MM.1S (cell line): ENCODE measurements at regions not wholly inside any gene's neighbourhood (a gene's known extent, or its start where the extent isn't known, plus 50 kb on each side); places are given as distances from the start of the nearest gene placed in this dataset.
"Not testable (repeated sequence)": the region's sequence is repeated elsewhere in the genome, so short reads cannot be mapped to it uniquely, and the experiment has no call there.

Source experiments
- DNase-seq: peaks from one replicate; pipeline ENCODE4 v3.0.0-alpha.2; 2015
- H2AFZ ChIP-seq: fragments of 300-600 bp; sonication (generic); 2 replicates; pipeline ENCODE4 v1.6.0; 2016; ENCODE audit warnings: antibody characterized with exemption, low read length
- H3F3A ChIP-seq: fragments of 300-600 bp; sonication (generic); 2 replicates; pipeline ENCODE4 v1.6.1; 2016; ENCODE audit warnings: mild to moderate bottlenecking, antibody characterized with exemption, low read length, moderate library complexity, mixed read lengths; ENCODE audit not compliant: insufficient read depth
- H3K27ac ChIP-seq: fragments of 300-600 bp; sonication (generic); 2 replicates; pipeline ENCODE4 v1.5.1; 2016; ENCODE audit warnings: mild to moderate bottlenecking, low read length
- H3K27me3 ChIP-seq: fragments of 300-600 bp; sonication (generic); replicated peaks from 2 replicates; pipeline ENCODE4 v1.6.0; 2016; ENCODE audit warnings: low read length; ENCODE audit not compliant: insufficient read depth
- H3K36me3 ChIP-seq: fragments of 300-600 bp; sonication (generic); replicated peaks from 2 replicates; pipeline ENCODE4 v1.6.1; 2016; ENCODE audit warnings: mild to moderate bottlenecking, low read length, mixed read lengths; ENCODE audit not compliant: insufficient read depth
- H3K4me1 ChIP-seq: fragments of 300-600 bp; sonication (generic); 2 replicates; pipeline ENCODE4 v1.6.1; 2016; ENCODE audit warnings: low read length, mixed read lengths
- H3K4me2 ChIP-seq: fragments of 300-600 bp; sonication (generic); 2 replicates; pipeline ENCODE4 v1.6.0; 2016; ENCODE audit warnings: low read depth, low read length
- H3K4me3 ChIP-seq: fragments of 300-600 bp; sonication (generic); 2 replicates; pipeline ENCODE4 v1.5.1; 2016; ENCODE audit warnings: low read length, mixed read lengths
- H3K79me2 ChIP-seq: fragments of 300-600 bp; sonication (generic); 2 replicates; pipeline ENCODE4 v1.6.1; 2016; ENCODE audit warnings: mixed run types, low read length, mixed read lengths
- H3K9ac ChIP-seq: fragments of 300-600 bp; sonication (generic); 2 replicates; pipeline ENCODE4 v1.6.1; 2016; ENCODE audit warnings: low read length, mixed read lengths
- H3K9me2 ChIP-seq: fragments of 300-600 bp; sonication (generic); replicated peaks from 2 replicates; pipeline ENCODE4 v1.6.1; 2016; ENCODE audit warnings: mild to moderate bottlenecking, low read length, mixed read lengths; ENCODE audit not compliant: insufficient read depth
- H3K9me3 ChIP-seq: fragments of 300-600 bp; sonication (generic); replicated peaks from 2 replicates; pipeline ENCODE4 v1.6.1; 2016; ENCODE audit warnings: mild to moderate bottlenecking, low read length, mixed read lengths; ENCODE audit not compliant: insufficient read depth
- H4K20me1 ChIP-seq: fragments of 300-600 bp; sonication (generic); 2 replicates; pipeline ENCODE4 v1.6.1; 2016; ENCODE audit warnings: mild to moderate bottlenecking, low read length, moderate library complexity, mixed read lengths; ENCODE audit not compliant: insufficient read depth
- EZH2 ChIP-seq: fragments of 300-600 bp; sonication (generic); optimal IDR thresholded peaks from 2 replicates; pipeline ENCODE3; 2017; ENCODE audit warnings: low read depth, mild to moderate bottlenecking, antibody characterized with exemption, low read length, mixed read lengths
- EZH2phosphoT487 ChIP-seq: fragments of 300-600 bp; sonication (generic); IDR thresholded peaks from 2 replicates; pipeline ENCODE4 v1.6.1; 2018; ENCODE audit warnings: antibody characterized with exemption, low read length
- TF ChIP-seq, protein P1 (sequence below): fragments of 300-600 bp; sonication (generic); IDR thresholded peaks from 2 replicates; pipeline ENCODE4 v1.5.1; 2016; ENCODE audit warnings: antibody characterized with exemption, low read length, mixed read lengths

DNA sequence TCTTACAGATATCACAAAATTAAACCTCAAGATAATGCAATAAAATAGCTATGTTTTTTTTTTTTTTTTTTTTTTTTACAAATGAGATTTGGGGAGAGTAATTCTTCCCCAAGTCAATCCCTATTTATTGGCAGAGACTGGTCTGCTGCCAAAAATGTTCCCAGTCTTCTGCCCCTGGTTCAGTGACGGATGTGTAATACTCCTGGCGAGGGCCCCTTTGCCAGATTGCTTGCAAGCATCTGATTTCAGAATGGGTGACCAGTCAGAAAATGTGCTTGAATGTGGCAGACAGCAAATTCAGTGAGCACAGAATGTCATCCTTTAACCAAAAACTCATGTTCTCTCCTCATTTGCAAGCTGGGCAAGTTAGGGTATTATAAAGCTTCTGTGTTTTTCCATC, 363.8 kb upstream of the MTNR1B start:
- H3K9ac ChIP-seq, result no peak overlapping the region
- no peak overlapping the region for H3K27ac ChIP-seq
- no peaks in the 10 kb centered on the region for H4K20me1 ChIP-seq
- H3K4me1 ChIP-seq, result no peaks in the 10 kb centered on the region
- no peak overlapping the region for H3K4me3 ChIP-seq
- no peak for DNase-seq
- no peaks in the 10 kb centered on the region for H3K9me2 ChIP-seq
- H3F3A ChIP-seq, result no peaks in the 10 kb centered on the region
- H2AFZ ChIP-seq, result no peak overlapping the region
- H3K27me3 ChIP-seq, result no peaks in the 10 kb centered on the region
- no peaks in the 10 kb centered on the region for H3K36me3 ChIP-seq
- no peaks in the 10 kb centered on the region for H3K79me2 ChIP-seq
- TF ChIP-seq, protein P1, sequence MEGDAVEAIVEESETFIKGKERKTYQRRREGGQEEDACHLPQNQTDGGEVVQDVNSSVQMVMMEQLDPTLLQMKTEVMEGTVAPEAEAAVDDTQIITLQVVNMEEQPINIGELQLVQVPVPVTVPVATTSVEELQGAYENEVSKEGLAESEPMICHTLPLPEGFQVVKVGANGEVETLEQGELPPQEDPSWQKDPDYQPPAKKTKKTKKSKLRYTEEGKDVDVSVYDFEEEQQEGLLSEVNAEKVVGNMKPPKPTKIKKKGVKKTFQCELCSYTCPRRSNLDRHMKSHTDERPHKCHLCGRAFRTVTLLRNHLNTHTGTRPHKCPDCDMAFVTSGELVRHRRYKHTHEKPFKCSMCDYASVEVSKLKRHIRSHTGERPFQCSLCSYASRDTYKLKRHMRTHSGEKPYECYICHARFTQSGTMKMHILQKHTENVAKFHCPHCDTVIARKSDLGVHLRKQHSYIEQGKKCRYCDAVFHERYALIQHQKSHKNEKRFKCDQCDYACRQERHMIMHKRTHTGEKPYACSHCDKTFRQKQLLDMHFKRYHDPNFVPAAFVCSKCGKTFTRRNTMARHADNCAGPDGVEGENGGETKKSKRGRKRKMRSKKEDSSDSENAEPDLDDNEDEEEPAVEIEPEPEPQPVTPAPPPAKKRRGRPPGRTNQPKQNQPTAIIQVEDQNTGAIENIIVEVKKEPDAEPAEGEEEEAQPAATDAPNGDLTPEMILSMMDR, result no peak
- no peak for TF ChIP-seq EZH2phosphoT487
- no peak for TF ChIP-seq EZH2
- H3K9me3 ChIP-seq, result no peaks in the 10 kb centered on the region
- H3K4me2 ChIP-seq, result no peak overlapping the region

DNA sequence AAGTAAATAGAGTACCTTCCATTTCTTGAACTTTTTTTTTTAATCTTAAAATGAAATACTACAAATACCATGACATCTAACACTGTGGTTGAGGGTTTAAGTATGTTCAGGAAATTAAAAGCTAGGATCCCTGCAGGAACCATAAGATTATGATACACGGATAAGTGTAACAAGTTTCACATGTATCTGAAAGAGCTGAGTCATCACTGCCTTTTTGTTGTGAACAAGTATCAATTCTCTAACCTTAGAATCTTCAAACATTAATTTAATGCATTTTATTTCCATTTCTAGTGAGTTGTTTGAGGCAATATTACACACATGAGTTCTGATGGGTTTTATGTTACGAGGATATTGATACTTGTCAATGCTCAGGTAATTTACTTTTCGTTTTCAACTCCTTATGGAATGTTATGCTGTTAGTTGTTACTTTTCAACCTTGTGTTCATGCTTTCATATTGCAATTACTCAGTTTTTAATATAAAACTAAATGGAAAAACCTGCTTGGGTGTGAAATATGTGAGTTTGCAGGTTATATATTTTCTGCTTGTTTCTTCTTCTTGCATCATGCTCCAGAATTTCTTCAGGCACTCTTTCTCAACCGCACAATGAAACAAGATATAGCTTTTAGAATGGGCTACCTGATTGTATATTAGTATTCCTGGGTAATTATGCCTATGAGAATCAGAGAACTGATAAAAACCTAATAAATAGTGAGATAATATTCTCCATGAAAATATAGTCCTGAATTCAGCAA, 361.3 kb upstream of the MTNR1B start:
- H2AFZ ChIP-seq, result no peak overlapping the region
- no peaks in the 10 kb centered on the region for H3K9me3 ChIP-seq
- no peaks in the 10 kb centered on the region for H3K4me1 ChIP-seq
- no peaks in the 10 kb centered on the region for H3K36me3 ChIP-seq
- no peak overlapping the region for H3K4me2 ChIP-seq
- H3K27me3 ChIP-seq, result no peaks in the 10 kb centered on the region
- no peaks in the 10 kb centered on the region for H3K79me2 ChIP-seq
- no peaks in the 10 kb centered on the region for H4K20me1 ChIP-seq
- DNase-seq, result no peak
- no peak overlapping the region for H3K9ac ChIP-seq
- no peak overlapping the region for H3K4me3 ChIP-seq
- no peaks in the 10 kb centered on the region for H3K9me2 ChIP-seq
- H3F3A ChIP-seq, result no peaks in the 10 kb centered on the region
- no peak overlapping the region for H3K27ac ChIP-seq
- TF ChIP-seq, protein P1, result no peak
- TF ChIP-seq EZH2phosphoT487 (no peak), EZH2 (no peak)

- H2AFZ ChIP-seq, result no peak overlapping the region
- no peak overlapping the region for H3K27ac ChIP-seq
- no peaks in the 10 kb centered on the region for H3F3A ChIP-seq
- H3K27me3 ChIP-seq, result no peaks in the 10 kb centered on the region
- no peaks in the 10 kb centered on the region for H4K20me1 ChIP-seq
- H3K4me2 ChIP-seq, result no peak overlapping the region
- no peak overlapping the region for H3K9ac ChIP-seq
- no peaks in the 10 kb centered on the region for H3K9me3 ChIP-seq
- no peaks in the 10 kb centered on the region for H3K79me2 ChIP-seq
- no peaks in the 10 kb centered on the region for H3K4me1 ChIP-seq
- no peaks in the 10 kb centered on the region for H3K36me3 ChIP-seq
- no peaks in the 10 kb centered on the region for H3K9me2 ChIP-seq
- no peak for DNase-seq
- no peak overlapping the region for H3K4me3 ChIP-seq
- TF ChIP-seq EZH2 (no peak), EZH2phosphoT487 (no peak)
- TF ChIP-seq, protein P1, result no peak
These were observed 358.3 kb upstream of the MTNR1B start for GRCh38 chr11:92611157-92611556.

DNA sequence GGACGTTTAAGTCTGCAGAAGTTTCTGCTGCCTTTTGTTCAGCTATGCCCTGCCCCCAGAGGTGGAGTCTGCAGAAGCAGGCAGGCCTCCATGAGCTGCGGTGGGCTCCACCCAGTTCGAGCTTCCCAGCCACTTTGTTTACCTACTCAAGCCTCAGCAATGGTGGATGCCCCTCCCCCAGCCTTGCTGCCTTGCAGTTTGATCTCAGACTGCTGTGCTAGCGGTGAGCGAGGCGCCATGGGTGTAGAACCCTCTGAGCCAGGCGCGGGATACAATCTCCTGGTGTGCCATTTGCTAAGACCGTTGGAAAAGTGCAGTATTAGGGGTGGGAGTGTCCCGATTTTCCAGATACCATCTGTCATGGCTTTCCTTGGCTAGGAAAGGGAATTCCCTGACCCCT, 351.4 kb upstream of the MTNR1B start:
- H3K79me2 ChIP-seq, H4K20me1 ChIP-seq, H3K27me3 ChIP-seq, H3F3A ChIP-seq, H3K4me1 ChIP-seq, H3K4me2 ChIP-seq, H3K9me2 ChIP-seq, H2AFZ ChIP-seq, H3K9ac ChIP-seq, H3K36me3 ChIP-seq, H3K27ac ChIP-seq, DNase-seq, H3K4me3 ChIP-seq, H3K9me3 ChIP-seq: not testable (repeated sequence)
